Tibial nerve (tissue), 3 donors: ENCODE measurements at regions not wholly inside any gene's neighbourhood (a gene's known extent, or its start where the extent isn't known, plus 50 kb on each side); places are given as distances from the start of the nearest gene placed in this dataset.

ENCODE experiments used
- CTCF ChIP-seq, 5 experiments: fragments of 200-600 bp in 3 of 5; fragments of 450-650 bp in 2 of 5; sonication (generic) in 3 of 5; IDR thresholded peaks; one replicate each; pipeline ENCODE4 v1.5.1; 2016 to 2019; ENCODE audit warnings: antibody characterized with exemption in 5 of 5, mild to moderate bottlenecking in 3 of 5, moderate library complexity in 2 of 5
- POLR2A ChIP-seq, 2 donors: fragments of 450-650 bp; IDR thresholded peaks; one replicate each; pipeline ENCODE4 v1.6.1; 2017; ENCODE audit warnings: antibody characterized with exemption in 2 of 2, mild to moderate bottlenecking in 2 of 2, moderate library complexity in 2 of 2

- no peak for TF ChIP-seq CTCF (IDR thresholded peaks at IDR 0.05)
- no peak for TF ChIP-seq POLR2A (IDR thresholded peaks at IDR 0.05)
Measured at GRCh38 chr4:136554033-136554432, 978.3 kb downstream of the PCDH18 start.
